T-cell (primary cell): ENCODE measurements at regions not wholly inside any gene's neighbourhood (a gene's known extent, or its start where the extent isn't known, plus 50 kb on each side); places are given as distances from the start of the nearest gene placed in this dataset.

ENCODE experiments used
- ATAC-seq, 4 experiments: fragments of 200-7000 bp in 3 of 4; fragments of 150-1000 bp in 1 of 4; cut with Tn5 transposase; replicated peaks in 1 of 4; 1 replicate in 3 of 4; 2 replicates in 1 of 4; pipeline ENCODE4 v1.10.0; 2021; ENCODE audit warnings: moderate library complexity in 3 of 4, mild to moderate bottlenecking in 2 of 4, moderate number of reproducible peaks in 1 of 4
- CTCF ChIA-PET, 2 donors: fragments of 300-600 bp; sonication (Branson Sonifier 250); formaldehyde crosslinking; loops; one replicate each; lab custom pipeline; 2022; ENCODE audit warnings: antibody characterized with exemption in 2 of 2; lab: Charles Lee
- POLR2A ChIA-PET, 2 donors: fragments of 300-600 bp; sonication (Branson Sonifier 250); formaldehyde crosslinking; loops; one replicate each; lab custom pipeline; 2022; ENCODE audit warnings: antibody characterized with exemption in 2 of 2; lab: Charles Lee
- DNase-seq, 35 experiments: peaks; one replicate each; pipeline versions ENCODE4 v3.0.0 to v3.0.0-alpha.2; 2013 to 2023
- H3K27ac ChIP-seq: one replicate; pipeline ENCODE4 v1.5.1; 2013; ENCODE audit warnings: low read length
- H3K27me3 ChIP-seq, 2 experiments: replicated peaks in 1 of 2; 1 replicate in 1 of 2; 2 replicates in 1 of 2; pipeline versions ENCODE4 v1.6.1 to v1.7.0; 2013; ENCODE audit warnings: low read length in 1 of 2, mixed read lengths in 1 of 2; ENCODE audit not compliant: control insufficient read depth in 2 of 2, insufficient read depth in 2 of 2; ENCODE audit errors: extremely low read depth in 1 of 2
- H3K36me3 ChIP-seq, 2 donors: 1 replicate in 1 of 2; 2 replicates in 1 of 2; pipeline versions ENCODE4 v1.6.1 to v1.7.0; 2013; ENCODE audit warnings: low read length in 1 of 2; ENCODE audit not compliant: control insufficient read depth in 2 of 2, insufficient read depth in 1 of 2; ENCODE audit errors: extremely low read depth in 1 of 2
- H3K4me1 ChIP-seq, 2 experiments: 1 replicate in 1 of 2; 2 replicates in 1 of 2; pipeline versions ENCODE4 v1.6.1 to v1.7.0; 2013; ENCODE audit warnings: low read length in 2 of 2, mixed read lengths in 1 of 2; ENCODE audit not compliant: insufficient read depth in 2 of 2, control insufficient read depth in 1 of 2; ENCODE audit errors: extremely low read depth in 1 of 2
- H3K4me3 ChIP-seq, 2 donors: 1 replicate in 1 of 2; 2 replicates in 1 of 2; pipeline versions ENCODE4 v1.5.1 to v1.7.0; 2013; ENCODE audit warnings: mild to moderate bottlenecking in 2 of 2, low read length in 1 of 2, moderate library complexity in 1 of 2; ENCODE audit not compliant: control insufficient read depth in 1 of 2; ENCODE audit errors: extremely low read depth in 1 of 2
- H3K9me3 ChIP-seq: 2 replicates; pipeline ENCODE4 v1.7.0; 2013
- H3K27ac Mint-ChIP-seq, 2 donors: one replicate each; pipeline ENCODE4 v1.8.0; 2020 to 2021; ENCODE audit warnings: mild to moderate bottlenecking in 2 of 2, mixed read lengths in 2 of 2
- H3K27me3 Mint-ChIP-seq, 2 donors: one replicate each; pipeline ENCODE4 v1.8.0; 2021 to 2022; ENCODE audit warnings: mixed read lengths in 2 of 2
- H3K36me3 Mint-ChIP-seq: one replicate; pipeline ENCODE4 v1.8.0; 2021; ENCODE audit warnings: mixed read lengths
- H3K4me1 Mint-ChIP-seq, 3 donors: one replicate each; pipeline ENCODE4 v1.8.0; 2020 to 2022; ENCODE audit warnings: mixed read lengths in 3 of 3, mild to moderate bottlenecking in 1 of 3
- H3K4me3 Mint-ChIP-seq, 3 donors: one replicate each; pipeline ENCODE4 v1.8.0; 2020 to 2022; ENCODE audit warnings: mild to moderate bottlenecking in 3 of 3, mixed read lengths in 3 of 3, moderate library complexity in 3 of 3
- H3K9me3 Mint-ChIP-seq, 3 donors: one replicate each; pipeline ENCODE4 v1.8.0; 2020 to 2022; ENCODE audit warnings: mixed read lengths in 3 of 3
- WGBS: methylation state at CpG from one replicate; pipeline ENCODE4 v1.1.5; 2013; ENCODE audit warnings: missing lambda C conversion rate; ENCODE audit not compliant: insufficient coverage; 5-methylcytosine and 5-hydroxymethylcytosine counted together

DNA sequence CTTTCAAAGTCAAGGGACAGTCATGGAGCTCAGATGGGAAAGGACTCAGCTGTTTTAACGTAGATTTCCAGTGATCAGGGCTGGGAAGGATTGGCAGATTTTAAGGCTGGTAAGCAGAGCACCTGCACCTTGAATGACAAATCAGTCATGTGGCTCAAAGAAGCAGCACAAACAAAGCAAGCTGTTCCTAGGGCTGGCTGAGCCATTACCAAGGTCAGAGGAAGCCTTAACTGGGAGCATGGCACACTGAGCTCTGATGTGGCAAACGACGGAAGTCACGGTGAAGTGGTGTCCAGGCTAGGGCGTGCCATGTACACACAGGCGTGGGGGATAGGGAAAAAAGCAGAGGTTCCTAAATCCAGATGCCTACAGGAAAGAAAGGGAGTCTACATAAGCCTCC is 84.6 kb upstream of the PFN2 start:
- Mint-ChIP-seq H3K27me3 (peaks cover 15% of the 10 kb centered on the region in 2 donors), H3K36me3 (no peaks in the 10 kb centered on the region), H3K4me1 (no peaks in the 10 kb centered on the region), H3K9me3 (no peaks in the 10 kb centered on the region), H3K27ac (no peak overlapping the region), H3K4me3 (no peak overlapping the region)
- DNase-seq (no peak), ATAC-seq (no peak)
- 46% methylated on average over 3 of the region's 6 CpGs for WGBS
- ChIA-PET CTCF (interaction anchor here (0.6 to 0.8 kb wide), 3 partner anchors 21 to 790 kb away, joined by 3 read pairs; no protein-coding TSS in a partner anchor), POLR2A (no interaction called here)
- Histone ChIP-seq H3K27me3 (peaks cover 0 to 2% of the 10 kb centered on the region in 2 experiments), H3K36me3 (no peaks in the 10 kb centered on the region), H3K4me1 (no peaks in the 10 kb centered on the region), H3K9me3 (no peaks in the 10 kb centered on the region), H3K27ac (no peak overlapping the region), H3K4me3 (no peak overlapping the region)

DNA sequence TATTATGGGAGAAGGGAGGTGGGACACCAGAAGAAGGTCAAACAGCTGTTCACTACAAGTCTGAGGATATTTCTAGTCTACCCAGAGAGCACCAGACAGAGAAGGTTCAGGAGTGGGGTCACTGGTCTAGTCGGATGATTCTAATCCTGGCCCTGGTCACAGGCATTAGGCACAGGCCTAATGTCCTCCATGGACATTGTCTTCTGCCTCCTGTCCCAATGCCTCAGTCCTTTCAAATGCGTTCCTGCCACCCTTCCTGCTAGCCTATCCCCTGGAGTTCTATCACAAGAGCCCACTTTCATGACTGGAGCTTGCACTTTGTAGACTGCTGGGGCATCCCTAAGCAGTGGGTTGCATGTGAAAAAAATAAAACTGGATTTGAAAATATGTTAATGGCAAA is 83.9 kb upstream of the PFN2 start:
- H3K36me3 Mint-ChIP-seq = no peaks in the 10 kb centered on the region
- H3K9me3 ChIP-seq = no peaks in the 10 kb centered on the region
- no peaks in the 10 kb centered on the region for H3K4me1 ChIP-seq
- ChIA-PET POLR2A (no interaction called here), CTCF (interaction anchor here in 1 of 2 donors (0.8 kb wide), 1 partner anchor 21 kb away, joined by 3 read pairs; no protein-coding TSS in a partner anchor)
- H3K4me1 Mint-ChIP-seq = no peaks in the 10 kb centered on the region
- H3K36me3 ChIP-seq = no peaks in the 10 kb centered on the region
- ATAC-seq (no peak), DNase-seq (no peak)
- H3K27me3 Mint-ChIP-seq = peaks cover 15 to 16% of the 10 kb centered on the region in 2 donors
- no peak overlapping the region for H3K4me3 Mint-ChIP-seq
- H3K4me3 ChIP-seq = no peak overlapping the region
- no peak overlapping the region for H3K27ac Mint-ChIP-seq
- H3K9me3 Mint-ChIP-seq = no peaks in the 10 kb centered on the region
- 91% methylated on average over 1 of the region's 2 CpGs for WGBS
- peaks cover 0 to 2% of the 10 kb centered on the region in 2 experiments for H3K27me3 ChIP-seq
- H3K27ac ChIP-seq = no peak overlapping the region

DNA sequence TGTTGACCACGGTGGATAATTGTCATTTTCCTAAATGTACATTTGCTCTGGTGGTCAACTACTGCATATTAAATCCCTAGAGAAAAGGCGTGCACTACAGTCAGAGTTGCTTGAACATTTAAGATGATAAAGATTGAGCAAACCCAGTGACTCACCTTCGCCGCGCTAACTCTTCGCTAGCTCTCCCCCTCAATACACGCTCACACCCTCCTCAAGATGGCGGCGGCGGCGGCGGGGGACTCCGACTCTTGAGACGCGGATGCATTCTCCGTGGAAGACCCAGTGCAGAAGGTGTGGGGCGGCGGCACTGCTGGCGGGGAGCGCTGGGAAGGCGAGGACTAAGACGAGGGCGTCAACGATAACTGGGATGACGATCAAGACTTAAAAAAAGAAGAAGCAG is 79.8 kb upstream of the PFN2 start:
- DNase-seq (no peak), ATAC-seq (no peak)
- ChIA-PET POLR2A (no interaction called here), CTCF (no interaction called here)
- Mint-ChIP-seq H3K4me3 (no peak overlapping the region), H3K4me1 (no peaks in the 10 kb centered on the region), H3K36me3 (no peaks in the 10 kb centered on the region), H3K27me3 (peaks cover 16 to 23% of the 10 kb centered on the region in 2 donors), H3K27ac (no peak overlapping the region), H3K9me3 (no peaks in the 10 kb centered on the region)
- Histone ChIP-seq H3K9me3 (no peaks in the 10 kb centered on the region), H3K36me3 (no peaks in the 10 kb centered on the region), H3K27ac (no peak overlapping the region), H3K4me3 (no peak overlapping the region), H3K27me3 (peaks cover 0 to 4% of the 10 kb centered on the region in 2 experiments), H3K4me1 (no peaks in the 10 kb centered on the region)
- 93% methylated on average over 21 of the region's 25 CpGs for WGBS

DNA sequence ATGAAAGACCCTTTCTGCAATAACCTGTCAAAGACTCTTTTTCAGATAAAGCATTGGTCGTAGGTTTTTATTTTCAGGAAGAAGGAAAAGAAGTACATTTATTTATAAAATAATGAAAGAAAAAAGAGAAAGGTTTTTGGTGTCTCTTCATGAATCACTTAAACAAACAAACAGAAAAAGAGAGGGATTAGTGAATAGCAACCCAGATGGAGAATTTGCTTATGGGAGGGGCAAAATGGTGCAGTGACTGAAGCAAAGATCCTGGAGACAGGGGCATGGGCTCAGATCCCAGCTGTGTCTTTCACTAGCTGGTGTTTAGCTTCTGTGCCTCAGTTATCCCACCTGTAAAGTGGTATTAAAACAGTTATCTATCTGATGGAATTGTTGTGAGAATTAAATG is 78.6 kb upstream of the PFN2 start:
- Histone ChIP-seq H3K4me3 (no peak overlapping the region), H3K9me3 (no peaks in the 10 kb centered on the region), H3K27me3 (peaks cover 0 to 4% of the 10 kb centered on the region in 2 experiments), H3K4me1 (no peaks in the 10 kb centered on the region), H3K27ac (no peak overlapping the region), H3K36me3 (no peaks in the 10 kb centered on the region)
- no peak for ATAC-seq
- ChIA-PET CTCF (no interaction called here), POLR2A (no interaction called here)
- Mint-ChIP-seq H3K9me3 (no peaks in the 10 kb centered on the region), H3K4me1 (no peaks in the 10 kb centered on the region), H3K4me3 (no peak overlapping the region), H3K27me3 (peaks cover 9 to 15% of the 10 kb centered on the region in 2 donors), H3K36me3 (no peaks in the 10 kb centered on the region), H3K27ac (no peak overlapping the region)
- WGBS = no CpG with 5 or more reads among the region's 1 CpG
- no peak for DNase-seq

DNA sequence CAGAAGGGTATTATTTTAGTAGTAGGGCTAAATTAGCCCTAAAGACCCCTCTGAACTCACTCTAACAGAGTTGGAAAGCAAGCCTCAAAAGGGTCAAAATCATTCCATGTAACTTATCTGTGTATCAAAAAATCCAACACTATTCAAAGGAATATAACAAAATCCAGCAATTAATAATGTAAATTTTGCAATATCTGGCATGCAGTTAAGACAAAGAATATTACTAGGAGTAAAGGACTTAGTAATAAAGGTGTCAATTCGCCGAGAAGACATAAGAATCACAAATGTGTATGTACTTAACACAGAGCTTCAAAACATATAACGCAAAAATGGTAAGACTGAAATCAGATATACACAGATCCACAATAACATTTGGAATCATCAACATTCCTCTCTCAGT is 71.2 kb upstream of the PFN2 start:
- Mint-ChIP-seq H3K4me1 (no peaks in the 10 kb centered on the region), H3K27me3 (peaks cover 6 to 12% of the 10 kb centered on the region in 2 donors), H3K9me3 (peaks cover 6 to 20% (median 9%) of the 10 kb centered on the region in 3 donors), H3K36me3 (no peaks in the 10 kb centered on the region), H3K27ac (no peak overlapping the region), H3K4me3 (no peak overlapping the region)
- ChIA-PET CTCF (no interaction called here), POLR2A (interaction anchor here in 1 of 2 donors (0.7 kb wide), 1 partner anchor 1441 kb away, joined by 14 read pairs; no protein-coding TSS in a partner anchor)
- Histone ChIP-seq H3K4me3 (no peak overlapping the region), H3K36me3 (no peaks in the 10 kb centered on the region), H3K4me1 (no peaks in the 10 kb centered on the region), H3K9me3 (no peaks in the 10 kb centered on the region), H3K27ac (no peak overlapping the region), H3K27me3 (peaks cover 0 to 4% of the 10 kb centered on the region in 2 experiments)
- ATAC-seq (no peak), DNase-seq (no peak)
- no CpG with 5 or more reads among the region's 3 CpGs for WGBS

DNA sequence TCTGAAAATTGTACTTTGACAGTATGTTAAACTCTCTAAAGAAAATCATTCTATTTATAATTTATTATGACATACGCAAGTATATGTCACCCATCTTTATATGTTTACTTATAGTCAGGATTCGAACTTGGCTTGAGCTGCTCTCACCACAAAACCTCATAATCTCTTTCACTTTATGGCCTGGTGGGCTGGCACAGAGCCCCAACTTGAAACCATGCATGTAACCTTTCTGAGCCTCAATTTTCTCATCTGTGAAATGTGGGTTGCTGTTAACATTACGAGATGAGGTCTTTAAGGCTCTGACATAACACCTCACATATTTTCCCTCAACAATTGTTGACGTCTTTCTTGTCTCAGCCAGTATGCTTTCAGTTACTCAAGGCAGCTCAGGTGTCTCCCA is 69.4 kb upstream of the PFN2 start:
- DNase-seq = no peak
- peaks cover 9 to 16% of the 10 kb centered on the region in 2 donors for H3K27me3 Mint-ChIP-seq
- no peak for ATAC-seq
- peaks cover 6 to 20% (median 9%) of the 10 kb centered on the region in 3 donors for H3K9me3 Mint-ChIP-seq
- peaks cover 0 to 4% of the 10 kb centered on the region in 2 experiments for H3K27me3 ChIP-seq
- H3K4me1 Mint-ChIP-seq = no peaks in the 10 kb centered on the region
- no peaks in the 10 kb centered on the region for H3K36me3 ChIP-seq
- CTCF ChIA-PET = no interaction called here
- H3K9me3 ChIP-seq = no peaks in the 10 kb centered on the region
- H3K4me3 Mint-ChIP-seq = no peak overlapping the region
- no peaks in the 10 kb centered on the region for H3K4me1 ChIP-seq
- POLR2A ChIA-PET = no interaction called here
- WGBS = no CpG with 5 or more reads among the region's 4 CpGs
- no peak overlapping the region for H3K4me3 ChIP-seq
- H3K36me3 Mint-ChIP-seq = no peaks in the 10 kb centered on the region
- H3K27ac Mint-ChIP-seq = no peak overlapping the region
- H3K27ac ChIP-seq = no peak overlapping the region

DNA sequence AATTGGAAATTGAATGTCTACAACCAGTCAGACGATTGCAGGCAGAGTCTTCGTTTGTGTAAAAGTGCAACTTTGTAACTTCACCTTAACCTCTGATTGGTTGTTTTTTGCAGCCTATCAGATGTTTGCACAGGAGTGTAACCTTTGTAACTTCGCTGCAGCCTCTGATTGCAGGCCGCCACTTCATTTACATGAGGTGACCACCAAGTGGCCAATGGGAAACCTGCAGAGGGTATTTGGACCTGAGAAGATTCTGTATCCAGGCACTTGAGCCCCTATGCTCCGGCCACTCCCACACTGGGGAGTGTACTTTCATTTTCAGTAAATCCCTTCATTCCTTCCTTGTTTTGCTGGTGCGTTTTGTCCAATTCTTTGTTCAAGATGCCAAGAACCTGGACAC is 68.1 kb upstream of the PFN2 start:
- ChIA-PET CTCF (no interaction called here), POLR2A (no interaction called here)
- Histone ChIP-seq H3K4me3 (no peak overlapping the region), H3K36me3 (no peaks in the 10 kb centered on the region), H3K9me3 (no peaks in the 10 kb centered on the region), H3K4me1 (no peaks in the 10 kb centered on the region), H3K27me3 (peaks cover 0 to 4% of the 10 kb centered on the region in 2 experiments), H3K27ac (no peak overlapping the region)
- no peak for ATAC-seq
- H3K27me3 Mint-ChIP-seq = peaks cover 13 to 24% of the 10 kb centered on the region in 2 donors
- H3K27ac Mint-ChIP-seq = no peak overlapping the region
- H3K4me3 Mint-ChIP-seq = no peak overlapping the region
- no peak for DNase-seq
- peaks cover 6 to 20% (median 9%) of the 10 kb centered on the region in 3 donors for H3K9me3 Mint-ChIP-seq
- no peaks in the 10 kb centered on the region for H3K36me3 Mint-ChIP-seq
- 86% methylated on average over 5 of the region's 6 CpGs for WGBS
- no peaks in the 10 kb centered on the region for H3K4me1 Mint-ChIP-seq
